ENCODE measurements at regions not wholly inside any gene's neighbourhood (a gene's known extent, or its start where the extent isn't known, plus 50 kb on each side); places are given as distances from the start of the nearest gene placed in this dataset.
A peak's percentile ranks its signal among the peaks of the same experiment; 100 is the strongest.

GRCh38 chr6:163667372-163668060 lies 253.0 kb downstream of the QKI start:
- peak; percentile 35 to 41 for DNase-seq

GRCh38 chr6:163665464-163665863 lies 250.9 kb downstream of the QKI start:
- DNase-seq, result no peak

- no peak for DNase-seq
These were observed 249.1 kb downstream of the QKI start for GRCh38 chr6:163663575-163663974.

GRCh38 chr6:163662604-163663225 lies 248.2 kb downstream of the QKI start:
- no peak for DNase-seq

- no peak for DNase-seq
These were observed 246.8 kb downstream of the QKI start for GRCh38 chr6:163661272-163661671.

GRCh38 chr6:163659803-163660202 lies 245.3 kb downstream of the QKI start:
- DNase-seq, result no peak

- DNase-seq, result no peak
These were observed 241.0 kb downstream of the QKI start for GRCh38 chr6:163655217-163656121.

GRCh38 chr6:163651915-163652668 lies 237.6 kb downstream of the QKI start:
- DNase-seq, result no peak

GRCh38 chr6:163651426-163651825 lies 236.9 kb downstream of the QKI start:
- DNase-seq, result no peak

GRCh38 chr6:163648868-163649267 lies 234.3 kb downstream of the QKI start:
- no peak for DNase-seq

- no peak for DNase-seq
These were observed 233.1 kb downstream of the QKI start for GRCh38 chr6:163647624-163648023.

- DNase-seq, result no peak
These were observed 232.3 kb downstream of the QKI start for GRCh38 chr6:163646866-163647265.

GRCh38 chr6:163646133-163646532 lies 231.6 kb downstream of the QKI start:
- DNase-seq, result no peak

- no peak for DNase-seq
These were observed 231.0 kb downstream of the QKI start for GRCh38 chr6:163645560-163645959.

GRCh38 chr6:163643866-163644265 lies 229.3 kb downstream of the QKI start:
- DNase-seq, result no peak

GRCh38 chr6:163641706-163642105 lies 227.2 kb downstream of the QKI start:
- DNase-seq, result no peak

GRCh38 chr6:163640641-163641040 lies 226.1 kb downstream of the QKI start:
- DNase-seq, result no peak

GRCh38 chr6:163637524-163637923 lies 223.0 kb downstream of the QKI start:
- no peak for DNase-seq

- DNase-seq, result no peak
These were observed 221.3 kb downstream of the QKI start for GRCh38 chr6:163635731-163636364.

GRCh38 chr6:163635315-163635714 lies 220.8 kb downstream of the QKI start:
- no peak for DNase-seq

GRCh38 chr6:163634211-163635171 lies 220.0 kb downstream of the QKI start:
- DNase-seq, result no peak
